ENCODE measurements at regions not wholly inside any gene's neighbourhood (a gene's known extent, or its start where the extent isn't known, plus 50 kb on each side); places are given as distances from the start of the nearest gene placed in this dataset.

DNA sequence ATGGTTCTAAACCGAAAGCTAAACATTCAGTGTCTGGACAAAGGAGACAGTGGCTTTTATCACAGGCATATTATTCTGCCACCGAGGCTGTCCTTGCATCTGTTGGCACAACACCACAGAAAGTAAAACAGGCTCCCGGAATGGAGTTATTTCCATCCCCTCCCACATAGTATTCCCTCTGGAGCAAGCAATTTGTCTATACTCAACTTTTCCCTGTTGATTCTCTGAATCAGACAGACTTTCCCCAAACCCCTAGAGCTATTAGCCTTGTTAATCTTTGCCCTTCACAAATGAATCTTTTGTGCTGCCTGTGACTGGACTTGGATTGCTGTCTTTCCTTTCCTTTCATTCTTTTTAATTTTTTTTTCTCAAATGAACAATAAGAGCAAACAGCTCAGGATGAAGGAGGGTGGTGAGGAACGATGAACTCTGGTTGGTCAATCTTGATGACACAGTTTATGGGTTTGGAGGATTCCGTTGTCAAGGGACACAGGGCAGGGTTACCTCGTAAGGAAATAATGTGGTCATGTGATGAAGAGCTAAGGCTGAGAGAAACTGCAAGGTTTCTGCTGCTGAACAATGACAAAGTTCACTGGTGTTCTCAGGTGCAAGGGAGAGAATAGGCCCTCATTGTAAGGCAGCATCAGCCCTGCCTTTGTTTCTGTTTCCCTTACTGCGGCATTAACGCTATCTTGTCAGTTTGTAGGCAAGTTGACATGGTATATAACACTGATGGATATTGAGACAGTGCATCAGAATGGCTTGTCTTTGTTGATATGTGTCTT, 275.0 kb upstream of the BMP2 start:
- DNase-seq (ENCODE audit: low spot score): no peak

DNA sequence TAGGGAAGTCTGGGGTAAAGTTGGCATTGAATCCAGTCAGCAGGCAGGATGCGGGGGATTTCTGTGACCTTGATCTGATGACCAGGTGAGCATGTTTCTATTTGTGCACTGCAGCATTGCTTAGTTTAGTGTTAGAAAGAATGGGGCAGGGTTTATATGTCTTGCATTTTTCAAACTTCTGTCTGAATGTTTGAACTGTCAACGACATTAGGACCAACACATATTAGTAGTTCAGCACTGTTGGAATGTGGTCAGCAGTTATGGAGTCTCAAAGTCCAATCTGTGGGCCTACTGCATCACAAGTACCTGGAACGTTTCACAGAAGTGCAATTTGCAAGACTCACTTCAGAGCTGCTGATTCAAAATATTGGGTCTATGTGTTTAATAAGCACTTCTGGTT, 276.6 kb upstream of the BMP2 start:
- DNase-seq (ENCODE audit: low spot score): no peak

DNA sequence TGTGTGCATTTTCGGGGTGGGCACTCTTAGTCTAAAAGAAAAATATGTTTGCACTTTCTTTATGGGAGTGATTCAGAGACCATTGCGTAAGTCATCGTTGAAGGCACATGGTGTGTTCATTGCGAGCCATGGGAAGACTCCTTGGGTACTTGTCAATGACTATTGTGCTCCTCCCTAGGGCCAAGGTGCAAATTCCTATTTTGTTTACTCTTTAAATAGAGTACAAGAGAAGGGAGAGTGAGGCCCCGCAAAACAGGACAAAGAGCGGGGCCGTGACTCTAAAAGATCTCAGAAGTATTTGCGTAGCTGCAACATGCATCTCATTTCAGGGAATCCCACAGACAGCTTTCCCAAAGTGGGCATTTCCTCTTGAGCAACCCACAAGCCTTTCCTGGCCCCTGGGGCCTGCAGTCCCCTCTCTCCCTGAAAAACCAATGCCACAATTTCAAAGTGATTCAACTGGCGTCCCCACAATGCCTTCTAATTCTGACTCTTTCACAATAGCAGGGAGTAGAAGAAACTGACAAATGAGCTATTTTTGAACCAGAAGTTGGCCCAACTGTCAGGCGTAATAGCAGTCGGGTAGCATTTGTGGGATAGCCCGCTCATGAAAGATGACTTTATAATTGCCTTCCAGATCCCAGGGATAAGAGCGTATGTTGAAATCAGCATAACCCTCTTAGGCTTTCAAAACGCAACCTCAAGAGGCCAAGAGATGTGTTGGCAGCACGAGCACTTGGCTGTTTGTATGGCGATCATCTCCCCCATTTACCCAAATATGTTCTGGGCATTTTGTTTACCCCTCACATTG, 277.9 kb upstream of the BMP2 start:
- no peak for DNase-seq (ENCODE audit: low spot score)

DNA sequence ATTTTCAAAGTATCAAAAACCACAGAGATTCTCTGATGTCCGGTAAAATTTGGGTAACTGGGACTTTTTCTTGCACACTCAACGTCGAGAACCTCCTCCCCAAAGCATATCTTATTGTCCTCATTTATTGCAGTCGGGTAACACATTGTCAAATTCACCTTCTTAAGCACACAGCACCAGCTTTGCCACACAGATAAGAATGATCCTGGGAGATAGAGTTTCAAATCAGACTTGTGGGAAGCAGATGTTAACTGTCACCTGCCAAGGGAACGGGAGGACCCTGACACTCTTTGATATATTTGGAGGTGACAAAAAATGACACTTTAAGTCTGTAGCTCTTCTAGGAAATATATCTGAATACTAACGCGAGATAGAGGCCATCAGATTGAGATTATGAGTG, 282.1 kb upstream of the BMP2 start:
- DNase-seq (ENCODE audit: low spot score): no peak

DNA sequence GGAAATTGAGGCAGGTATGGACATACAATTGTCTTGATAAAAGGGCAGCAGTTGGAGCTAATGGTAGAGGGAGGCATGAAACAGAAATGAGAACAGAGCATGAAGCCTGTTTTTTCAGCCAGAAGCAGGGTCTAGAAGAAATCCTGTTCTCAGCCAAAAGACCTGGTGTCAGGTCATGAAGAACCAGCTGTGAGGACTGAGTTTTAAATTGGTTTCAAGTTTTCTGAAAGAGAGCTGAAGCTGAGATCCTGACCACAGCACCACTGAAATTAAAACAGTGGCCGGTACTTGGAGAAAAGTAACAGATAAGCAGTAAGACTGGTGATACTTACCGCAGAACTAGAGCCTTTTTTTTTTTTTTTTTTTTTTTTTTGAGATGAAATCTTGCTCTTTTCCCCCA, 283.8 kb upstream of the BMP2 start:
- DNase-seq (ENCODE audit: low spot score): no peak

DNA sequence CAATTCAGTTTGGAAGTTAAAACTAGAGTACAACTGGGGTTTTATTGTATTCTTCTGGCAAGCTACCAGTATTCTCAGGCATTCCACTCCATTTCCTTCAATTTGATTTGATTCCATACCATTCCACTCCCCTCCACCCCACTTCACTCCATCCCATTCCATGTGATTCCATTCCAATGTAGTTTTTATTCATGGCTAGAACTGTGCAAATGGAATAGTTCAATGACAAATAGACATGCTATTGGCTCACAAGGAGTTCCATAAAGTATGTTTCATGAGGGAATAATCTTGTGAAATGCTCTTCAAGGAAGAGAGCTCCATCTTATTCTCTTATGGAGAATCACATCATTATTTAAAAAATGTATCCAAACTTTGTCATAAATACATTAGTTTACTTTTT, 285.0 kb upstream of the BMP2 start:
- no peak for DNase-seq (ENCODE audit: low spot score)

DNA sequence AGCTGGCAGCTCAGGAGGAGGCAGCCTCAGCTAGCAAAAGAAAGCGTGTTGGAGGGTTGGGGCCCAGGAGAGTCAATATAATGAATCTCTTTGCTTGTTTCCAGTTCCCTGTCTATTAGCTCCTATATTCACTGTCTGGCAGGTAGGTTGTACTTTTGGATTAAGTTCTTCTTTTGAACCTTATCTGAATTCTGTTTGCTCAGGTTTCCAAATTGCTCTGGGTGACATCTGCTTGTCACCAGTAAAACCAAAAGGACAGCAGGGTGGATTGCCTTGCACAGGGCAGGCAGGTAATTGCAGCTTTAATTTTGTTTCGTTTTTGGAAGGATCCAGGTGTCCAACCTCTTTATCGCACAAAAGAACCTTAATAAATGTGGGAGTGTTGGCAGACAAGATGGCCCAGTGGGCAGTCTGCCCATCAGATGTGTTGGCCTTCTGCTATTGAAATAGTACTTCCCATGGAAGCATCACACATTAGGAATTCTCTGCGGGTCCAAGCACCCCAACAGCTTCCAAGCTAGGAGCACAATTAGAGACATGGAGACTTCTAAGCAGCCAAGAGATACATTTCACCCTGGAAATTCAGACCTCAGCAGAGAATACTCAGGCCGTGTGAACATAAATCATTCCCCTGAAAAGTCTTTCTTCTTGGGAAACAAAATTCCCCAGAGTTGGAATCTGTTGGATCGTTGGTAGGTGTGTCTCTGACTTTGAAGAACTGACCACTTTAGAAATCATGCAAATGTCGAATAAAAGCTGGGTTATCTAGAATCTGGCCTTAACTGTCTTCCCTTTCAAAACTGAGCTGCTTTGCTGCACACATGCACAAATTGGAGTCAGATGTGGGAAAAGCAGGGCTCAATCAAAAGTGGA, 286.9 kb upstream of the BMP2 start:
- no peak for DNase-seq (ENCODE audit: low spot score)

DNA sequence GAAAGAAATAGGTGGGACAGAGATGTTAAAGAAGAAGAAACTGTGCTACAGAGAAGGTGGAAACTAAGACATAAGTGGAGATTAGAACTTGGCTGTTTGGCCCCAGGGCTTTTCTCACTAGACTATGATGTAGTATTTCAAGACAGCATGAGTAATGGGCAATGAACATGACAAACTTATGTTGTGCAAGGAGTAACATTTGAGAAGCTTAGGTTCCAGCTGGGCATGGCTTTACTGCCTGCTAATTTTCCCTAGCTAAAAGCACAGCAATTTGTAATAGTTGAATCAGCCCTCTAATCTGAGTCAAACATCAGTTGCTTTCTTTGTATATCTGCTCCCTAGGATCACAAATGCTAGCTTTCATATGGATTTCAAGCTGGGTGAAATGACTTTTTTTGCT, 294.3 kb upstream of the BMP2 start:
- no peak for DNase-seq (ENCODE audit: low spot score)

DNA sequence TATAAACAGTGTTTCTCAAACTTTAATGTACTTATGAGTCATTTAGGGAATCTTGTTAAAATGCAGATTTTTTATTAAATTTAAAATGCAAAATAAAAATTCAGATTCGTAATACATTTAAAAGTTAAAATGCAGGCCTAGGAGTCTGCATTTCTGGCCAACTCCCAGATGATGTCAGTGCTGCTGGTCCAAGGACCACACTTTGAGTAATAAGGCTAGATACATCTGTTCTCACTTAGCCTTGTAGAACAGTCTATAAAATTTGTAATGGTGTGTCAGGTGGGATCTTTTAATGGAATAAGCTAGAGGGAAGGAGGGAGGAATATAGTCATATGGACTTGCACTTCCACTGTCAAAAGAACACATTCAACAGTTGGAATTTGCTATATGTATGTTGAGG, 295.6 kb upstream of the BMP2 start:
- no peak for DNase-seq (ENCODE audit: low spot score)

DNA sequence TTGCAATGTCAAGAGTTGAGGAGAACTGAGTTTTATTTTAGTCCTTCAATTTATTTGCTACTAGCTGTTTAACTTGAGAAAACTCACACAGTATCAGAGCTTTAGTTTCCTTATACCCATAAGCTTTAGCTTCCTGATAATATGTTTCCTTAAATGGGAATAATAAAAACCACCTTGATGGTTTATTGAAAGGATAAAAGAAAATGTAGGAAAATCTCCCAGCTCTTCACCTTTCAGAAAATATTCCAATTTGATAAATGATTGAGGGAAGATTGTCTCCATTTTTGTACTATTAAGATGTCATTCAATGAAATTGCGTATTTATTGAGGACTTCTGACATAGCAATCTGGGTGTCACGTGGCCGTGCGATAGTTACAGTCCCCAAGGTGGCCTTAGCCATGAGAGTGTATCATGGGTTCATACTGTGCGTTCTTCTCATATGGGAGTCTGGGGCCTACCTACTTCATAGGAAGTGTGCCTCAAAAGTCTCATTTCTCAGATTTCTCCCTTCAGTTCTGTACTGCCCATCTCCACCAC, 296.3 kb upstream of the BMP2 start:
- no peak for DNase-seq (ENCODE audit: low spot score)

DNA sequence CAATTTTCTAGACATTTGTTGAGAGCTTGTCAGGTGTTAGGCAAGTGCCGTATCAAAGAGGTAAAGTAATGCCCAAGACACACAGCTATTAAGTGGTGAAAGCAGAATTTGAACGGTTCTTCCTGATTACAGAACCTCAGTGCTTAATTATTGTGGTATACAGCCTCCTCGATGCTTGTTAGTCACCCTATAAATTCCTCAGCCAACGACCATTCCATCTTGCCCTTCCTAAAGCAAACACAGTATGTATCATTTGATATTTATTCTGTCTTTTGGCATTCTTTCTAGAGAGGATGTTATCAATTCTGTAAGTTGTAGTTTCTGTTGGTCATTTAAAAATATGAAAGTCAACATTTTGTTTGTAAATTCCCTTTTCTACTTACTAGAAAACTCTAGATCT, 297.8 kb upstream of the BMP2 start:
- no peak for DNase-seq (ENCODE audit: low spot score)

DNA sequence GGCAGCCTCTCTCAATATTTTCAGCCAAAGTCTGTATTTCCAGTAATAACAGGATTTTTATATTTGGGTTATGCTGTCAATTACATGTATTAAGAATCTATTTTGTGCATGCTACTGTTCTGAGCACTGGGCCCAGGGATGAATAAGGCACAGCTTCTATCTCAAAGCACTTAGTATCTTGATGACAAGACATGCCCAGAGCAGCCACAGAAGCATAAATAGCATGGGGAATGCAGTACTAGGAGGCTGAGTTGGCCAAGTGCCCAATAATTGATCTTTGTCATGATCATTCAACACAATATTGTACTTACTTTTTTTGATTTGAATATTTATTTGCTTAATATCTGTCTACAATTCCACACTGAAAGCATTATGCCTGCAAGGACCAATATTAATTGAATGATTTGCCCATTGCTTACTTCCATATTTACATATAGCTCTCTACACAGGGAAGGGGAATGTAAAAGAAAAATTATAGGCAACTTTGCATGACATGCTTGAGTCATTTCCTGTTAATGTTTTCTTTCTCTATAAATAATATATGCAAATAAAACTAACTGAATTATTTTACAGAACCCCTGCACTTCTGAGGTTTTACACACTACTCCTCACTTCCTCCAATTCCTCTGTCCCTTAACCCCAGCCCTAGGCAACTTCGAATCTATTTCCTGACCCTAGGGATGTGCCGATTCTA, 298.9 kb upstream of the BMP2 start:
- no peak for DNase-seq (ENCODE audit: low spot score)

DNA sequence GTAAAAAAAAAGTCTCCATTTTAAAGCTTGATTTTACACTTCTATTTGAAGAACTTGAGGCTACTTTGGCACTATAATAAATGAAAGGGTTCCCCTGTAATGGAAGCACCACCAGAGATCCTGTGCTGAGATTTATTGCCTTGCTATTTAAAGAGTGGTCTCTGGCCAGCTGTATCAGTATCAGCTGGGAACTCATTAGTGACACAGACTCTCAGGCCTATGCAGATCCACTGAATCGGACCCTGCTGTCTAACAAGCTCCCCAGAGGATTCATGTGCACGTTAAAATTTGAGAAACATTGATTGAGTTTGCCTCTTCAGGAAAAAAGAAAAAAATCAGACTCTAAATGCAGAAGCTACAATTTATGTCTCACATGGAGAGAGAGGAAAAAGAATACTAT, 299.9 kb upstream of the BMP2 start:
- no peak for DNase-seq (ENCODE audit: low spot score)

DNA sequence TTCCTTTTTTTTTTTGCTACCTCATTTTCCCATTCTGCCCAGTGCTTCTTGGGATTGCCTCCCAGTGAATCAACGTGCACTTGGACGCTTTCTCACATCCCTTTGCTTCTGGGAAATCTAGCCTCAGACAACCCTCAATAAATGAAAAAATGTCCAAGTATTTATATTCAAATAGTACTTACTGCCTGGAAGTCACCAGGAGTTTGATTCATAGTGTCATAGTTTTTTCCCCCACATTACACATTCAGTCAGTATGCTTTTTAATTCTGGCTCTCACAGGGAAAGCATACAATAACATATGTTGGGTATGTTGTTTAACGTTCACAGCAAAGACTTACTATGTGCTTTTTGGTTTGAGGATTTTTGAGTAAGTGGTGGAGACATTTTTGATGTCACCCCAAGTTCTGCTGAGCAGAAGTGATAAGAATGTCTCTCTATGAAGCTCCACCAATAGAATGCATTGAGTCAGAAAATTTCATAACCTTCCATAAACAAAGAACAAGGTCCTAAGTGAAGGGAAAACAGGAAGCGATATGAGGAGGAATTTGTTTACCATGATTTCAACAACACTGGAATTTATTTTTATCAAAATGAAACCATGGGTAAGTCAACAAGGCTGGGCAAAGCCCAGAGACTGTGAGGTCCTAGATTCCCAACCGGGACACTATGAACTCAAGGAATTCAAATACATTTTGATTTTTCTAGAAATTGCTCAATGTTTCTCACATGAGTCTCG, 301.2 kb upstream of the BMP2 start:
- no peak for DNase-seq (ENCODE audit: low spot score)

DNA sequence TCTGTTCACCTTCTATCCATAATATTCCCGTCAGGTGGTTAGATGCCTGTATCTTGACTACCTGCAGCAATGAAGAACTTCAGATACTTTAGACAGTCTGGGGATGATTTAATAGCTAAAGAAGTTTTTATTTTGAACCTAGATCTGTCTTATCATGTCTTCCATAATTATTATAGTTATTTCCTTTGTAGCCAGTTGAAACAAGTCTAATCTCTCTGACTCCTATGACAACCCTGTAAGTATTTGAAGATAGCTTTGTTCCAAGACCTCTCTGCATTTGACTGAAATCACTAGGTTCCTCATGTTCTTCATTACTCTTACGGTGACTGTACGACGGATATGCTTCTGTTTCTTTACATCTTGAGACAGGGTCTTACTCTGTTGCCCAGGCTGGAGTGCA, 316.6 kb upstream of the BMP2 start:
- DNase-seq (ENCODE audit: low spot score): no peak

DNA sequence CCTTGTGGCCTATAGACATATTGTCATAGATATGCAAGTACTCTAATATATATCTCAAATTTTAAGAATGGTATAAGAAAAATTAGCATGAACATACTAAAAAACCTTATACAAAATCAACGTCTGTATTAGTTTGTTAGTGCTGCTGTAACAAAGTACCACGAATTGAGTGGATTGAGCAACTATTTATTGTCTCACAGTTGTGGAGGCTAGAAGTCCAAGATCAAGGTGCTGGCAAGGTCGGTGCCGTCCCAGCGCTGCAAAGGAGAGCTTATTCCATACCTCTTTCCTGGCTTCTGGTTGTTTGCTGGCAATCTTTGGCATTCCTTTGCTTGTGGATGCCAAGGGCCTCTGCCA, 317.6 kb upstream of the FERMT1 start:
- no peak for DNase-seq (ENCODE audit: low spot score)

DNA sequence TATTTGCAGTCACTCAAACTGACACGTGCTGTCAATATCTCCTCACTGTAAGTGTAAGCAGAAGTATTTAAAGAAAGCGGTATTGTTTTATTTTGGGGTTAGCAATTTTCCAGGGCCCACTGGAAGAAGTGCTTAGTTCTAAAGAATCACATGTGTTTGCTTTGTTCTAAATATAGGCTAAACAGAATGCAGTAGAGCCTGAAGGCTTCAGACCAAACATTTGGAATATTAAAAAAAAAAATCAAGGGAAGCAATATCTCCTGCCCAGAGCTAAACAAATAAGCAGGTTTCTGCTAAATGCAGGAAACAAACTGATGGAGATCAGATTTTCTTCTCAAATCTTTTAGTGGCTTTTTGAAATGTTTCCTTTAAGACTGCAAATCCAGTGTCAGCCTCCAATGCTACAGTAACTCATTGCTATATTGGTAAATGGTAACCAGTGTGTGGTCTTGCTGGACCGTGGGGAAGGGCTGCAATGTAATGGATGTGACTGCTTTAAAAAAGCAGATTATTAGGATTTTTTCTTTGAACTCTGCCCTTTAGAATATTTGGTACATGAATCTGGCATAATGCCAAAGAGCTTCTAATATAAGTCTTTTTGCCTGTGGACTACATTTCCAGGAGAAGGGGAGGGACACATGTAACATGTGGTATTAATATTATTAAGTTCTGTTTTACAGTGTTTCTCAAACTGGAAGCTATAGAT, 317.1 kb upstream of the FERMT1 start:
- DNase-seq (ENCODE audit: low spot score): no peak

DNA sequence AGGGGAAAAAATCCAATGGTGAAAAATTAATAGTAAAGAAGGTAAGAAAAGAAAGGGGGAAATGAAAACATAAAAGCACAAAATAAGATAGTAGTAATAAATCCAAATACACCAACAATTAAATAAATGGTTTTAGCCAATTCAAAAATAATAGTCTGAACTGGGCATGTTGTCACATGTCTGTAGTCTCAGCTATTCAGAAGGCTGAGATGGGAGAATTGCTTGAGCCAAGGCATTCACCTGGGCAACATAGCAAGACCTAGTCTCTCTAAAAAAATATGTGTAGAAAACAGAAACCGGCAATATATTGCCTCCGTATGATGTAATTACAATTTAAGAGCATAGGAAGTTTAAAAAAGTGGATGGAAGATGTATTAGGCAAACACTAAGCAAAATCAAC, 311.3 kb upstream of the FERMT1 start:
- no peak for DNase-seq (ENCODE audit: low spot score)

DNA sequence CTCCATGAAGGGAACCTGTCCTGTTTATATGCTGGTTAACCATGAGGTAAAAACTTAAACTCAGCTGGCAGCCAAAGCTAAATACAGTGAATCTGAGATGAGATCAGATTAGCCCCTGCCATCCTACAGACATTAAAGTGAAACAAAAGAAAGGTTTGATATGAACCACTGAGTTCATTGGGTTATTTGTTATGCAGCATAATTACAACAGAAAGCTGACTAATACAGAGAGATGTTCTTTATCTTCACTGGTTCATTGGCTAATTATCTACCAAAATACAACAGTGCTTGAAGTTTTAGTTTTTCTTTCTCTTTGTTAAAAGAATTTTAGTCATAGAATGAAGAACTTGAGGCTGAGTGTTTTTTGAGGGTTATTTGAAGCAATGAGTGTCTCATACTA, 307.6 kb upstream of the FERMT1 start:
- no peak for DNase-seq (ENCODE audit: low spot score)

DNA sequence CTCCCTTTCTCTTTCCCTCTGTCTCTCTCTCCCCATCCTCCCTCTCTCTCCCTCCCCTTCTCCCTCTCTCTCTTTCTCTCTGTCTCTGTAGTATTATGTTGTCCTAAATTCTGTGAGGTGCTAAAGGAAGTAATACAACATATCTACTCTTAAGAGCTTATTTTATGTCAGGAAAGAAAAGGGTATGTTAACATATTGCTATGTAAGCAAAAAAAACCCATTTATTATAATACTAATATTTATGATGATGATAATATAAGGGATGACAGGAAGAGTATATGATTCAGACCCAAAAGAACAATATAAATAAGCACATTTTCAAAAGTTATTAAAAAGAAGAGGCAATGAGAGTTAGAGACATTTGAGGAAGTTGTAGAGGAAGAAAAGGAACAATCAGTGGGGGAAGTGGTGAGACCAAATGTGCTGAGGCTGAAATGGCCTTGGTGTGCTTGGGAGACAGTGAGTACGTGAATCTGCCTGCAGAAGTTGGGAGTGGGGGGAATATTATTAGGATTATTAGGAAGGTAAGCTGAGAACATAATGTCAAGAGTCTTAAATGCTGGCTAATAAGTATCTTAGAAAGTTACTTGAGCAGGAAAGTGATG, 303.6 kb upstream of the FERMT1 start:
- DNase-seq (ENCODE audit: low spot score): no peak

Measured in SK-N-DZ (cell line).